ENCODE measurements at regions not wholly inside any gene's neighbourhood (a gene's known extent, or its start where the extent isn't known, plus 50 kb on each side); places are given as distances from the start of the nearest gene placed in this dataset.
"Not testable (repeated sequence)": the region's sequence is repeated elsewhere in the genome, so short reads cannot be mapped to it uniquely, and the experiment has no call there.

DNA sequence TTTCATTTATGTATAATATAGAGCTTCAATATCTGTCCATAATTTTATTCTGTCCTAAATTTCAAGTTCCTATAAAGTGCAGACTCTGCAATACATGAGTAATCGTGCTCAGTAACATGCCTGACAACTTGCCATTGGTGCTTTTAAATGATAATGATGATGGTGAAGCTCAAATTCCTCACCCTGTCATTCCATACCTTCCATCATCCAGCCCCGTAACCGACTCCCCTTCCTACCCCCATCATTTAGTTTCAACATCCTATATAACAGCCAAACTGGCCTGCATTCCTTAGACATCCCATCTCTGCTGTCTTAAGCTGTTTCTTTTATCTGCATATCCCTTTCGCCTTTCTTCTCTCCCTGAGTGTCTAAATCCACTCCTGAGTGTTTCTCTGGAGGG, 67.2 kb upstream of the DLG1 start:
- Histone ChIP-seq H3K27me3 (ENCODE audit: control insufficient read depth, insufficient read depth, low read length) (peaks cover 3% of the 10 kb centered on the region), H3K4me1 (ENCODE audit: control insufficient read depth, insufficient read depth, low read length) (peaks cover 42% of the 10 kb centered on the region)

DNA sequence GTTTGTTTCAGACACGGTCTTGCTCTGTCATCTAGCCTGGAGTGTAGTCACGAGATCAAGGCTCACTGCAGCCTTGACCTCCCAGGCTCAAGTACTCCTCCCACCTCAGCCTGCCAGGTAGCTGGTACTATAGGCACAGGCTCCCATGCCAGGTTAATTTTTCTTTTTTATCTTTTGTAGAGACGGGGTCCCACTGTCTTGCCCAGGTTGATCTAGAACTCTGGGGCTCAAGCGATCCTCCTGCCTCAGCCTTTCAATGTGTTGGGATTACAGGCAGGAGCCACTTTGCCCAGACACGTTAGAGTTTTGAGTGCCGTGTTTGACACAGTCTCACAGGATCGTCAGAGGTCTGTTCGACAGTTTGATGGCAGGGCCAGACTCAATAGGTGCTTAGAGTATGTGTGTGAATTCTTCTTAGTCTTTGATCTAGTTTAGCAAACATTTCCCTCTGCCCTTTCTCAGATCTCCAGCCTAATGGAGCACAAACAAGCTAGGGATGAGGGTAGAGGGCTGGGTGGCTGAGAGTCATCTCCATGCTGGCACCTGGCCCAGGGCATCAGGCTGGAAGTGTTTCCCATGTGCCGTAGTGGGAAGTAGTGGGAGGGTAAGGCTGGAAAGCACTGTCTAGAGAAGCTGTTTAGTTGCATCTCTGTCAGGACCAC, 66.1 kb upstream of the DLG1 start:
- Histone ChIP-seq H3K4me1 (ENCODE audit: control insufficient read depth, insufficient read depth, low read length) (peaks cover 34% of the 10 kb centered on the region), H3K9ac (ENCODE audit: low read depth, low read length) (no peak overlapping the region), H3K4me2 (ENCODE audit: low read length) (no peak overlapping the region), H3K36me3 (ENCODE audit: insufficient read depth, low read length) (no peaks in the 10 kb centered on the region), H3K27me3 (ENCODE audit: control insufficient read depth, insufficient read depth, low read length) (peaks cover 3% of the 10 kb centered on the region), H3K4me3 (ENCODE audit: low read length) (no peak overlapping the region), H3K9me3 (replicated peaks; ENCODE audit: low read length) (peaks cover 9% of the 10 kb centered on the region)

More for the DNA sequence above, 67.2 kb upstream of the DLG1 start:
- Histone ChIP-seq H3K4me3 (ENCODE audit: low read length) (no peak overlapping the region), H3K9me3 (replicated peaks; ENCODE audit: low read length) (peaks cover 2% of the 10 kb centered on the region), H3K9ac (ENCODE audit: low read depth, low read length) (no peak overlapping the region), H3K4me2 (ENCODE audit: low read length) (no peak overlapping the region), H3K36me3 (ENCODE audit: insufficient read depth, low read length) (no peaks in the 10 kb centered on the region)

DNA sequence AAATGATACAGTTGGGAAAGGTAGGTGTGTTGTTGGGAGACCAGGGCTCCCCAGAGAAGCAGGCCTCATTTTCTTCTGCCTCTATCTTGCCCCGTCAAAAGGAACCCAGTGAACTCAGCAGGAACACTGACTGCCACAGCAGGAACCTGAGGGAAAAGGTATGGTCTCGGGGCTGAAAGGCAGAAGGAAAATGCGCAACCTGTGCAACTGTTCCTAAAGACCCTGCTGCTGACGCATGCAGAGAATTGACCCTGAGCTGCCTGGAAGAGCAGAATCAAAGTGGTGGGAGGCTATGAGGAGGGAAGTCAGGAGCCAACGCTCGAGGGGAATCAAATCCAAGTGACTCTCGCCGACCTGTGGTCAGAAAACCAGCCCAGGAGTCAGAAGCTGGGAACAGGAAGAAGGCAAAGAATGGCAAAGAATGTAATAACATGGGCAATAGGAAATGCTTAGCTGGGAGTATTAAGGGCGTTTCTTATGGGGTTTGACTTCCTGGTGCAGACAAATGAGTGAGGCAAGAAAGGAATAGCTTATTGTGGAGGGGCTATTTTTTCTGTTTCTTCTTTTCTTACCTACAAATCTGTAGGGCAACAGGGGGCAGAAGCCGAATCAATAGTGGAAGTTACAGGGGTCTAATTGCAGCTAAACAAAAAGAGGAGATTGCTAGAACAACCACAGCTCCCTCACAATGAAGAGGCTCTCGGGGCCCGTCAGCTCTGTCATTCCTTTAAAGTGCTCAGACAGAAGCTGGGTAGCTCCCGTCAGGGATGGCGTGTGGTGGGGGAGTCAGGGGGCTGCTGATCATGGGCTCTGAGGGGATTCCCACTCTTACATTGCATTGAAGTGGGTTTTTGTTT, 65.4 kb upstream of the DLG1 start:
- Histone ChIP-seq H3K27me3 (ENCODE audit: control insufficient read depth, insufficient read depth, low read length) (peaks cover 3% of the 10 kb centered on the region), H3K9ac (ENCODE audit: low read depth, low read length) (no peak overlapping the region), H3K9me3 (replicated peaks; ENCODE audit: low read length) (peaks cover 12% of the 10 kb centered on the region), H3K4me2 (ENCODE audit: low read length) (no peak overlapping the region), H3K36me3 (ENCODE audit: insufficient read depth, low read length) (no peaks in the 10 kb centered on the region), H3K4me3 (ENCODE audit: low read length) (no peak overlapping the region), H3K4me1 (ENCODE audit: control insufficient read depth, insufficient read depth, low read length) (peaks cover 32% of the 10 kb centered on the region)

DNA sequence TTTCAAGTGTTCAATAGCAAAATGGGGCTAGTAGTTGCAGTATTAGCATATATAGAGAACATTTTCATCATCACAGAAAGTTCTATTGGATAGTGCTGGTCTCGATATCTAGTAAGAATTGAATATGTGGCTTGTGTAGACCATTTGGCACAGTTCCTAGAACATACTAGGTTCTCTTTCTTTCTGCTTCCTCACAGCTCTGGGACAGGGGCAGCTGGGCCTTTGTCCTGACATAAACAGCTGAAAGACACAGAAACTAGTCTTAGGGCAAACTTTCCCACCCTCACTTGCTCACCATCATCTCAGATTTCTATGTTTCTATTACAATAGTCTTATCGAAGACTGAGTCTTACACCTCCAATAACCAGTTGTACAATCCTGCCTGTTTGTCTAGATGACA, 63.7 kb upstream of the DLG1 start:
- H3K4me1 ChIP-seq (ENCODE audit: control insufficient read depth, insufficient read depth, low read length) = peaks cover 17% of the 10 kb centered on the region

DNA sequence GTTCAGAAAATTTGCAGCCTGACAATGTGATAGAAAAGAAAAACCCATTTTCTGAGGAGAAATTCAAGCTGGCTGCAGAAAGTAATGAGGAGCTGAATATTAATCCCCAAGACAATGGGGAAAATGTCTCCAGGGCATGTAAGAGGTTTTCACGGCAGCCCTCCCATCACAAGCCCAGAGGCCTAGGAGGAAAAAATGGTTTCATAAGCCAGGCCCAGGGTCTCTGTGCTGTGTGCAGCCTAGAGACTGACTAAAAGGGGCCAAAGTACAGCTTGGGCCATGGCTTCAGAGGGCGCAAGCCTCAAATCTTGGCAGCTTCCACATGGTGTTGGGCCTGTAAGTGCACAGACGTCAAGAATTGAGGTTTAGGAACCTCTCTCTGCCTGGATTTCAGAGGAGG, 61.7 kb upstream of the DLG1 start:
- Histone ChIP-seq H3K9me3 (replicated peaks; ENCODE audit: low read length) (peaks cover 12% of the 10 kb centered on the region), H3K4me1 (ENCODE audit: control insufficient read depth, insufficient read depth, low read length) (peaks cover 10% of the 10 kb centered on the region), H3K27me3 (ENCODE audit: control insufficient read depth, insufficient read depth, low read length) (peaks cover 11% of the 10 kb centered on the region)
- H3K36me3 ChIP-seq (ENCODE audit: insufficient read depth, low read length); H3K4me3 ChIP-seq (ENCODE audit: low read length); H3K9ac ChIP-seq (ENCODE audit: low read depth, low read length); H3K4me2 ChIP-seq (ENCODE audit: low read length): not testable (repeated sequence)

More for the DNA sequence above, 63.7 kb upstream of the DLG1 start:
- no peaks in the 10 kb centered on the region for H3K36me3 ChIP-seq (ENCODE audit: insufficient read depth, low read length)
- H3K9me3 ChIP-seq (replicated peaks; ENCODE audit: low read length) = peaks cover 12% of the 10 kb centered on the region
- H3K4me2 ChIP-seq (ENCODE audit: low read length) = no peak overlapping the region
- H3K27me3 ChIP-seq (ENCODE audit: control insufficient read depth, insufficient read depth, low read length) = peaks cover 4% of the 10 kb centered on the region
- H3K9ac ChIP-seq (ENCODE audit: low read depth, low read length) = no peak overlapping the region
- no peak overlapping the region for H3K4me3 ChIP-seq (ENCODE audit: low read length)

DNA sequence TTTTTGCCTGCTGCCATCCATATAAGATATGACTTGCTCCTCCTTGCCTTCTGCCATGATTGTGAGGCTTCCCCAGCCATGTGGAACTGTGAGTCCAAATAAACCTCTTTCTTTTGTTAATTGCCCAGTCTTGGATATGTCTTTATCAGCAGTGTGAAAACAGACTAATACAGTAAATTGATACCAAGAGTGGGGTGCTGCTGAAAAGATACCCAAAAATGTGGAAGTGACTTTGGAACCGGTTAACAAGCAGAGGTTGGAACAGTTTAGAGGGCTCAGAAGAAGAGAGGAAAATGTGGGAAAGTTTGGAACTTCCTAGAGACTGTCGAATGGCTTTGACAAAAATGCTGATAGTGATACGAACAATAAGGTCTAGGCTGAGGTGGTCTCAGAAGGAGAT, 61.1 kb upstream of the DLG1 start:
- H3K4me3 ChIP-seq (ENCODE audit: low read length); H3K4me2 ChIP-seq (ENCODE audit: low read length); H3K36me3 ChIP-seq (ENCODE audit: insufficient read depth, low read length); H3K9ac ChIP-seq (ENCODE audit: low read depth, low read length); H3K27me3 ChIP-seq (ENCODE audit: control insufficient read depth, insufficient read depth, low read length): not testable (repeated sequence)
- Histone ChIP-seq H3K4me1 (ENCODE audit: control insufficient read depth, insufficient read depth, low read length) (peaks cover 14% of the 10 kb centered on the region), H3K9me3 (replicated peaks; ENCODE audit: low read length) (peaks cover 12% of the 10 kb centered on the region)

DNA sequence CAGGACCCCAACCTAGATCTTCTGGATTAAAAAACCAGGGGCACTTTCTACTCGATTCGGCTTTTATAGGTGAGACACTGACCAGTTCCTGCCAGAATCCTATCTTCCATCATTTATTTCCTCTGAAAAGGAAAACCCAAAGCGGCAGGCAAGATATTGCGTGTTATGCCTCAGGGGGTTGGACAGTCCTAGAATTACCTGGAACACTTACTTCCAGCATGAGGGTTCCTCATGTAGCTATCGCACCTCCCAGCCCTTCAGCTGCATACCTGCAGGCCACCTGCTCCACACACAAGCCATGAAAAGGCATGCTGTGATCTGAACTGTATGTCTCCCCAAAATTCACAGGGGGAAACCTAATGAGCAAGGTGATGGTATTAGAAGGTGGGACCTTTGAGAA, 58.3 kb upstream of the DLG1 start:
- Histone ChIP-seq H3K36me3 (ENCODE audit: insufficient read depth, low read length) (no peaks in the 10 kb centered on the region), H3K9ac (ENCODE audit: low read depth, low read length) (no peak overlapping the region), H3K9me3 (replicated peaks; ENCODE audit: low read length) (peaks cover 12% of the 10 kb centered on the region), H3K4me1 (ENCODE audit: control insufficient read depth, insufficient read depth, low read length) (peaks cover 39% of the 10 kb centered on the region), H3K4me3 (ENCODE audit: low read length) (peak overlapping the region; percentile 22), H3K27me3 (ENCODE audit: control insufficient read depth, insufficient read depth, low read length) (peaks cover 8% of the 10 kb centered on the region), H3K4me2 (ENCODE audit: low read length) (peak overlapping the region; percentile 55)

DNA sequence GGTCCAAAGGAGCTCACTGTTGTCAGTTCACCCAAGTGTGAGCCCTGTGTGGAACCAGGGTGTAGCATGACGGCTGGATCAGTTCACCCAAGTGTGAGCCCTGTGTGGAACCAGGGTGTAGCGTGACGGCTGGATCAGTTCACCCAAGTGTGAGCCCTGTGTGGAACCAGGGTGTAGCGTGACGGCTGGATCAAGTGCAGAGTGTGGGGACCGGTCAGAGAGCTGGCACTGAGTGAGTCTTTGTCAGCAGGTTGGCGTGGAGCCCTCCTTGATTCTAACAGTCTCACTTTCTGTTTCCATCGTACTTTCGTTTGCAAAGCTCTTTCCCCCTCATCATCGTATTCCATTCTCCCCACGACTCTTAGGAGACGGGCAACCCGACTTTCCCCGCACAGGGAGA, 57.9 kb upstream of the DLG1 start:
- Histone ChIP-seq H3K4me2 (ENCODE audit: low read length) (peak overlapping the region; percentile 55), H3K4me3 (ENCODE audit: low read length) (peak overlapping the region; percentile 22), H3K9me3 (replicated peaks; ENCODE audit: low read length) (peaks cover 12% of the 10 kb centered on the region), H3K36me3 (ENCODE audit: insufficient read depth, low read length) (no peaks in the 10 kb centered on the region), H3K27me3 (ENCODE audit: control insufficient read depth, insufficient read depth, low read length) (peaks cover 8% of the 10 kb centered on the region), H3K4me1 (ENCODE audit: control insufficient read depth, insufficient read depth, low read length) (peaks cover 39% of the 10 kb centered on the region), H3K9ac (ENCODE audit: low read depth, low read length) (no peak overlapping the region)

DNA sequence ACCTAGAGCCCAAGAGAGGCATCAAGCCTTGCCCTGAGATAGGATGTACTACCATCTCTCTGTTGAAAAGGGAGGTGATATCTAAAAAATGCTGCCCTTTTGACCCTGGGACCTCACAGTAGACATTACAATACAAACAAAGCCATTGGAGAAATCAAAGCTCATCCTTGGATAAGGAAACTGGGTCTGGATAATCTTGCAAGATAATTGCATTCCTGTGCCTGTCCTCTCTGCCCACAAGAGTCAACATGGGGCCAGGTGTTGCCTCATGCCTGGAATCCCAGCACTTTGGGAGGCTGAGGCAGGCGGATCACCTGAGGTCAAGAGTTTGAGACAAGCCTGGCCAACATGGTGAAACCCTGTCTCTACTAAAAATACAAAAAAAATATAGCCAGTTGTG, 57.3 kb upstream of the DLG1 start:
- Histone ChIP-seq H3K4me3 (ENCODE audit: low read length) (no peak overlapping the region), H3K9me3 (replicated peaks; ENCODE audit: low read length) (peaks cover 12% of the 10 kb centered on the region), H3K4me2 (ENCODE audit: low read length) (no peak overlapping the region), H3K4me1 (ENCODE audit: control insufficient read depth, insufficient read depth, low read length) (peaks cover 39% of the 10 kb centered on the region), H3K9ac (ENCODE audit: low read depth, low read length) (no peak overlapping the region), H3K36me3 (ENCODE audit: insufficient read depth, low read length) (no peaks in the 10 kb centered on the region), H3K27me3 (ENCODE audit: control insufficient read depth, insufficient read depth, low read length) (peaks cover 8% of the 10 kb centered on the region)

DNA sequence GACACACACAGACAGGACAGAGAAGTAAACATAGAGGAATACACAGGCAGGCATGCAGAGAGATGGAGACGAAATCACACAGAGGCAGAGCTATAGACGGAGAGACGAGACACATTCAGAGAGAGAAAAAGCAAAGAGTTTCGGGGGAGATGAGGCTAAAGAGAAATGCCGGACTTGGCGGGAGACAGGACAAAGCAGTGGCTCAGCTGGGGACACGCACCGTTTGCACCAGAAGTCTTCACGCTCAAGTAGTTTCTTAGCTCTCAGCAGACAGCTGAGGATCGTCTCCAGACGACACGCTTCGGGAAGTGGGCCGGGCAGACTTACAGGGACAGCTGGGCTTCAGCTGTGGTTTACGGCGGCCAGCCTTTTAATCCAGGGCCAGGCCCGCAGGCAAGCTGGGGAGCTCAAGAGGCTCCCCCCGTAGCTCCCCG, 56.2 kb upstream of the DLG1 start:
- H3K4me3 ChIP-seq (ENCODE audit: low read length) = peak overlapping the region; percentile 57
- peak overlapping the region; percentile 74 for H3K4me2 ChIP-seq (ENCODE audit: low read length)
- H3K4me1 ChIP-seq (ENCODE audit: control insufficient read depth, insufficient read depth, low read length) = peaks cover 39% of the 10 kb centered on the region
- H3K9me3 ChIP-seq (replicated peaks; ENCODE audit: low read length) = peaks cover 4% of the 10 kb centered on the region
- H3K9ac ChIP-seq (ENCODE audit: low read depth, low read length) = peak overlapping the region; percentile 62
- peaks cover 8% of the 10 kb centered on the region for H3K27me3 ChIP-seq (ENCODE audit: control insufficient read depth, insufficient read depth, low read length)
- no peaks in the 10 kb centered on the region for H3K36me3 ChIP-seq (ENCODE audit: insufficient read depth, low read length)

DNA sequence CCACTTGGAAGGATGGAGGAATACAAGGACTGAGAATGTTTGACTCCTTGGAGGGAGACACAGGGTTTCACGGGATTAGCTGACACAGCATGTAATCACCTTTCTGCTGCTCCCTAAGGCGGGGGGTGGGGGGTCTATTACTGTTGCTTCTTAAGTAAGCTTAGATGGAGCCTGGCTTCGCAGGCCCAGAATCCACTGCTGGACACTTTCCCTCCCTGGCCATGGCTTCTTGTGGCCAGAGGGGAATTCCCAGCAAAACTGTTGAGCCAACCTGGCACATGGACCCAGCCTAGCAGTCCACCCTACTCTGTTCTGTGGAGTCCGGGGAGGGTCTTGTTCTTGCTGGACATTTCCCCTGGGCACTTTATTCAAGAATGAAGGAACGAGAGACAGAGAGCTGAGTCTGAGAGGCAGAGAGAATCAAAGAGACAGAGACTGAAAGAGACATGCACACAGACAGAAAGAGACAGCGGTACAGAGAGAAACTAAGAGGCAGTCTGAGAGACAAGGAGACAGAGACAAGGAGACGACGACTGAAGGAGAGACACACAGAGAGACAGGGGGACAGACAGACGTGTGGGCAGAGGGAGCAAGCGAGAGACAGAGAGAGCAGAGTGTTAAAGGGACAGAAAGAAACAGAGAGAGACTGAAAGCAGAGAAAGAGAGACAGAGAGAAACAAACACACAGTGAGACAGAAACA, 55.6 kb upstream of the DLG1 start:
- Histone ChIP-seq H3K9me3 (replicated peaks; ENCODE audit: low read length) (no peaks in the 10 kb centered on the region), H3K9ac (ENCODE audit: low read depth, low read length) (peak overlapping the region; percentile 62), H3K4me1 (ENCODE audit: control insufficient read depth, insufficient read depth, low read length) (peaks cover 39% of the 10 kb centered on the region), H3K27me3 (ENCODE audit: control insufficient read depth, insufficient read depth, low read length) (peaks cover 8% of the 10 kb centered on the region), H3K4me3 (ENCODE audit: low read length) (peak overlapping the region; percentile 57), H3K4me2 (ENCODE audit: low read length) (peak overlapping the region; percentile 74), H3K36me3 (ENCODE audit: insufficient read depth, low read length) (no peaks in the 10 kb centered on the region)
